ENCODE measurements at regions not wholly inside any gene's neighbourhood (a gene's known extent, or its start where the extent isn't known, plus 50 kb on each side); places are given as distances from the start of the nearest gene placed in this dataset.
"Not testable (repeated sequence)": the region's sequence is repeated elsewhere in the genome, so short reads cannot be mapped to it uniquely, and the experiment has no call there.

GRCh38 chr13:80552851-80553440 is 212.0 kb upstream of the SPRY2 start:
- no peak for FAIRE-seq
- no peak for DNase-seq (ENCODE audit: low spot score)

GRCh38 chr13:80551650-80552497 is 210.9 kb upstream of the SPRY2 start:
- DNase-seq (ENCODE audit: low spot score) (no peak), FAIRE-seq (no peak)

GRCh38 chr13:80550971-80551441 is 210.1 kb upstream of the SPRY2 start:
- DNase-seq (ENCODE audit: low spot score), result no peak
- FAIRE-seq, result no peak

GRCh38 chr13:80548915-80549314 is 208.0 kb upstream of the SPRY2 start:
- no peak for FAIRE-seq
- no peak for DNase-seq (ENCODE audit: low spot score)

GRCh38 chr13:80547885-80548825 is 207.2 kb upstream of the SPRY2 start:
- DNase-seq (ENCODE audit: low spot score), result no peak
- FAIRE-seq, result no peak

- FAIRE-seq, result no peak
These were observed 206.4 kb upstream of the SPRY2 start for GRCh38 chr13:80547341-80547740.

GRCh38 chr13:80533175-80533574 is 192.2 kb upstream of the SPRY2 start:
- no peak for DNase-seq (ENCODE audit: low spot score)
- no peak for FAIRE-seq

More at GRCh38 chr13:80547341-80547740, 206.4 kb upstream of the SPRY2 start:
- DNase-seq (ENCODE audit: low spot score), result no peak

- DNase-seq (ENCODE audit: low spot score) (no peak), FAIRE-seq (no peak)
These were observed 190.0 kb upstream of the SPRY2 start for GRCh38 chr13:80530902-80531301.

- DNase-seq (ENCODE audit: low spot score) (no peak), FAIRE-seq (no peak)
These were observed 189.3 kb upstream of the SPRY2 start for GRCh38 chr13:80530191-80530590.

- FAIRE-seq (no peak), DNase-seq (ENCODE audit: low spot score) (no peak)
These were observed 188.8 kb upstream of the SPRY2 start for GRCh38 chr13:80529734-80530133.

GRCh38 chr13:80528733-80529132 is 187.8 kb upstream of the SPRY2 start:
- DNase-seq (ENCODE audit: low spot score), result no peak
- no peak for FAIRE-seq

- no peak for FAIRE-seq
- DNase-seq (ENCODE audit: low spot score), result no peak
These were observed 186.5 kb upstream of the SPRY2 start for GRCh38 chr13:80527400-80527799.

- DNase-seq (ENCODE audit: low spot score) (no peak), FAIRE-seq (no peak)
These were observed 183.7 kb upstream of the SPRY2 start for GRCh38 chr13:80524447-80525215.

- DNase-seq (ENCODE audit: low spot score) (no peak), FAIRE-seq (no peak)
These were observed 182.2 kb upstream of the SPRY2 start for GRCh38 chr13:80523134-80523533.

- not testable (repeated sequence) for FAIRE-seq; DNase-seq (ENCODE audit: low spot score)
These were observed 181.5 kb upstream of the SPRY2 start for GRCh38 chr13:80522463-80522862.

- DNase-seq (ENCODE audit: low spot score), result no peak
- FAIRE-seq, result no peak
These were observed 176.0 kb upstream of the SPRY2 start for GRCh38 chr13:80516818-80517348.

- FAIRE-seq (no peak), DNase-seq (ENCODE audit: low spot score) (no peak)
These were observed 174.4 kb upstream of the SPRY2 start for GRCh38 chr13:80515296-80515695.

GRCh38 chr13:80513196-80513595 is 172.3 kb upstream of the SPRY2 start:
- DNase-seq (ENCODE audit: low spot score), result no peak
- no peak for FAIRE-seq

GRCh38 chr13:80510686-80511085 is 169.8 kb upstream of the SPRY2 start:
- DNase-seq (ENCODE audit: low spot score) (no peak), FAIRE-seq (no peak)

- DNase-seq (ENCODE audit: low spot score) (no peak), FAIRE-seq (no peak)
These were observed 168.3 kb upstream of the SPRY2 start for GRCh38 chr13:80509264-80509663.

- no peak for DNase-seq (ENCODE audit: low spot score)
- no peak for FAIRE-seq
These were observed 167.1 kb upstream of the SPRY2 start for GRCh38 chr13:80508031-80508430.
